ENCODE measurements at regions not wholly inside any gene's neighbourhood (a gene's known extent, or its start where the extent isn't known, plus 50 kb on each side); places are given as distances from the start of the nearest gene placed in this dataset.

DNA sequence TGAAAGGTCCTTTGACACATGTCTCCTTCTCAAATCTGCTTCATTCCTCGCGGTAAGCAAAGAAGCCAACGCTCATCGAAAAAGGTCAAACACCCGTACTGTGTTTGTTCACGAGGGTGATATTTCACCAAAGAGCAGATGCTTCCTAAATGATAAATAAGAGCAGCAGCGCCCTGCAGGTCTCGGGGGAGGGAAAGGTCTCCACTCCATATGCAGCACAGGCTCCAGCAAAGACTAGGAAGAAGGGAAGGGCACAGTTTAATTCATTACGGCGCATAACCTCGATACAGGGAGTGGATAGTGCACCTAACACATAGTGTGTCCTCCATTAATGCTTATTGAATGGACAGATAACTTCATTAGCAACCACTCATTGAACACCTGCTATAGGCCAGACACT lies 593.3 kb downstream of the CDK5RAP2 start:
- ChIA-PET POLR2A (no interaction called here), CTCF (no interaction called here)
- no peak for TF ChIP-seq CTCF (IDR thresholded peaks at IDR 0.05; ENCODE audit: control extremely low read depth, extremely low read depth, low read depth, missing control alignments)
- DNase-seq (ENCODE audit: extremely low spot score): no peak

- TF ChIP-seq CTCF (IDR thresholded peaks at IDR 0.05; ENCODE audit: control extremely low read depth, extremely low read depth, low read depth, missing control alignments): no peak
- CTCF ChIA-PET: interaction anchor here (4.8 kb wide), 1 partner anchor 17 kb away, joined by 22 read pairs; no protein-coding TSS in a partner anchor
- DNase-seq (ENCODE audit: extremely low spot score): no peak
- POLR2A ChIA-PET: no interaction called here
Observed at GRCh38 chr9:119986205-119986604, 593.8 kb downstream of the CDK5RAP2 start.

- CTCF ChIA-PET: no interaction called here
- TF ChIP-seq CTCF (IDR thresholded peaks at IDR 0.05; ENCODE audit: control extremely low read depth, extremely low read depth, low read depth, missing control alignments): no peak
- POLR2A ChIA-PET: no interaction called here
Observed at GRCh38 chr9:119974026-119974425, 604.8 kb upstream of the BRINP1 start.

GRCh38 chr9:119968836-119969707 lies 599.8 kb upstream of the BRINP1 start:
- peak; percentile 97 for TF ChIP-seq CTCF (IDR thresholded peaks at IDR 0.05; ENCODE audit: control extremely low read depth, extremely low read depth, low read depth, missing control alignments)
- CTCF ChIA-PET: interaction anchor here (0.7 to 4.1 kb wide), 28 partner anchors 9 to 562 kb away, joined by 3 to 32 read pairs (median 4); no protein-coding TSS in a partner anchor
- POLR2A ChIA-PET: no interaction called here
- peak; percentile 75 for DNase-seq (ENCODE audit: extremely low spot score)

More at GRCh38 chr9:119974026-119974425, 604.8 kb upstream of the BRINP1 start:
- DNase-seq (ENCODE audit: extremely low spot score): no peak

DNA sequence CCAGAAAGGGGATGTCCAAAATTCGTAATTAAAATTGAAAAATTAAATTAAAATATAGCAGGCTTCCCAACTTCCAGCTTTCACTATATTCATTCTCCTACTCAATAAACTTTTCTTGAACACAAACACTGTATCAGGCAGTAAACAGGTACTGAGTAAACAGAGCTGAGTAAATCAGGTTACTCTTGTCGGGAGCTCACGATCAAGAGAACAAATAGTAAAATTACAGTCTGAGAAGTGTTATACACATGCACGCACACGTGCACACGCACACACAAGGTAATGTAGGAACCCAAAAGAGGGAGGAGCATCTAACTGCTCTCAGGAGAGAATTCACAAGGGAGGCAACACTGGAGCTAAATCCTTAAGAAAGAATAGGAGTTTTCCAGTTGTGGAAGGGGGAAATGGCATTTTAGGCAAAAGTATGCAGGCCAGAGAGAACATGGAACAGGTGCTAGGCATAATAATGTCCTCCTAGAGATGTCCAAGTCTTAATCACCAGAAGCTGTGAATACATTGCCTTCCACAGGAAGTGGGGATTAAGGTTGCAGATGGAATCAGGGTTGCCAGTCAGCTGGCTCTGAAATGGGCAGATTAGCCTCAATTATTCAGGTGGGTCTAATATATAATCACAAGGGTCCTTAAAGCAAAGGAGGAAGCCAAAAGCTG lies 598.8 kb upstream of the BRINP1 start:
- no peak for DNase-seq (ENCODE audit: extremely low spot score)
- ChIA-PET CTCF (interaction anchor here (0.8 to 4.1 kb wide), 18 partner anchors 8 to 563 kb away, joined by 3 to 32 read pairs (median 4); no protein-coding TSS in a partner anchor), POLR2A (no interaction called here)
- TF ChIP-seq CTCF (IDR thresholded peaks at IDR 0.05; ENCODE audit: control extremely low read depth, extremely low read depth, low read depth, missing control alignments): no peak

- DNase-seq (ENCODE audit: extremely low spot score): no peak
- POLR2A ChIA-PET: no interaction called here
- CTCF ChIA-PET: interaction anchor here (2.2 kb wide), 1 partner anchor 514 kb away, joined by 5 read pairs; no protein-coding TSS in a partner anchor
- no peak for TF ChIP-seq CTCF (IDR thresholded peaks at IDR 0.05; ENCODE audit: control extremely low read depth, extremely low read depth, low read depth, missing control alignments)
Observed at GRCh38 chr9:119963798-119964372, 594.6 kb upstream of the BRINP1 start.
